HT-29 (cell line): ENCODE measurements at regions not wholly inside any gene's neighbourhood (a gene's known extent, or its start where the extent isn't known, plus 50 kb on each side); places are given as distances from the start of the nearest gene placed in this dataset.

ENCODE experiments used
- DNase-seq: peaks from one replicate; pipeline ENCODE4 v3.0.0-alpha.2; 2015; ENCODE audit warnings: low spot score

DNA sequence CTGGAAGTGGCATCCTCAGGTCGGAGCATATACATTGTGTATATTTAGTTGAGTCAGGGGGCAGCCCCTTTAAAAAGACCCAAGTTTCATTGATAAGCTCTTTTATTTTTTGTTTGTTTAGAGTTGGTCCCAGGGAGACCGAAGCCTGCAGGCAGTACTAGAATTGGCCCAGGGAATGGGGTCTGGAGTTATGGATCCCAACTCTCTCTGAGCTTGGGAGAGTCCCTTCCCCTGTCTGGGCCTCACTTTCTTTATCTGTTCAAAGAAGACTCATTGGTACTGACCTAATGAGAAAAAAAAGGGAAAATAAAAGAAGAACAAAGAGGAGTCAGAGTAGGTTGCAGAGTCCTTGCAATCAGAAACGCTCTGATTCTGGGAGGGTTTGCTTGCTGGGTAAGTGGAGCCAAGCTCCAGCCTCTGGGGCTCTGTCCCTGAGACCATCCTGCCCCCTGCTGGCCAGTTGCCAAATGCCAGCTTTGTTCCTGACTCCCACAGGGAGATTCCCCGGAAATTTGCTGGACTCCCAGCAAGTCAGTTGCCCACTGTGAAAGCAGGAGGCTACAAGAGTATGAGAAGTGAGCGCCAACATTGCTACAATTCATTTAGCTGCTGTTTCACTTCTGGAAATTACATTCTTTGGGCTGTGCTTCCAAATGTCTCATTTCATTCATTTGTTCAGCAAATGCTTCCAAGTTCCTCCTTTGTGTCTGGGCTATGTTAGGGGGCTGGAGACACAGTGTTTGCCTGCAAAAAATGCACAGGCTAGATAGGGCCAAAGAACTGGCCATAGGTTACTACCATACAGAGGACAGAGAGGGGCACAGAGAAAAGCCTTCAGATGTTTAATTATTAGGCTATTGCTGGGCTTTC is 156.2 kb downstream of the MELK start:
- DNase-seq: peak; percentile 67

DNA sequence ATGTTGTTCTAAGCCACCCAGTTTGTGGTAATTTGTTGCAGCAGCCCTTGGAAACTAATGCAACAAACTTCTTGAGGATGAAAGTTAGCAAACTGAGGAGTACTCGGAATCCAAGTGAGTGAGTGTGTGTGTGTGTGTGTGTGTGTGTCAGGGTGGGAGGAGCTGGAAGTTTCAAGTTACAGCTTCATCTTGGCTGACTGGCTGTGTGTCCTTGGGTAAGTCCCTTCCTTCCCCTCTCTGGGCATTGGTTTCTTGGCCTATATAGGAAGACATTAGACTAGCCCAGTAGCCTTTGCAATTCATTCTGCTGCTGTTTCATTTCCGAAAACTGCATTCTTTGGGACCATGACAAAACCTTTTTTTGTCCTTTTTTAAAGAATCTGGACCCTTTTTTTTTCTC is 157.2 kb downstream of the MELK start:
- no peak for DNase-seq

DNA sequence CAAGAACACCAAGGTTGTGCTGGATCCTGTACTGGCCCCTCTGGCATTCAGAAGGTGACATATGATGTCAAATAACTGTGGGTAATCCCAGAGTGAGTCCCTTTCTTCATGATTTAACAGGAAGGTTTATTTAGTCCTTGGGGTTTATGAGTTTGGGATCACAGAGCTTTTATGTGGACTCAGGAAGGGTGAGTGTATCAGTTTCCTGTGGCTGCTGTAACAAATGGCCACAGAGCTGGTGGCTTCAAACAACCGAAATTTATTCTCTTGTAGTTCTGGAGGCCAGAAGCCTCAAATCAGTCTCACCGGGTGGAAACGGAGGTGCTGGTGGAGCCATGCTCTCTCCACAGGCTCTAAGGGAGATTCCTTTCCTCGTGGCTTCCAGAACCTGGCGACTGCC is 157.7 kb downstream of the MELK start:
- DNase-seq: no peak

DNA sequence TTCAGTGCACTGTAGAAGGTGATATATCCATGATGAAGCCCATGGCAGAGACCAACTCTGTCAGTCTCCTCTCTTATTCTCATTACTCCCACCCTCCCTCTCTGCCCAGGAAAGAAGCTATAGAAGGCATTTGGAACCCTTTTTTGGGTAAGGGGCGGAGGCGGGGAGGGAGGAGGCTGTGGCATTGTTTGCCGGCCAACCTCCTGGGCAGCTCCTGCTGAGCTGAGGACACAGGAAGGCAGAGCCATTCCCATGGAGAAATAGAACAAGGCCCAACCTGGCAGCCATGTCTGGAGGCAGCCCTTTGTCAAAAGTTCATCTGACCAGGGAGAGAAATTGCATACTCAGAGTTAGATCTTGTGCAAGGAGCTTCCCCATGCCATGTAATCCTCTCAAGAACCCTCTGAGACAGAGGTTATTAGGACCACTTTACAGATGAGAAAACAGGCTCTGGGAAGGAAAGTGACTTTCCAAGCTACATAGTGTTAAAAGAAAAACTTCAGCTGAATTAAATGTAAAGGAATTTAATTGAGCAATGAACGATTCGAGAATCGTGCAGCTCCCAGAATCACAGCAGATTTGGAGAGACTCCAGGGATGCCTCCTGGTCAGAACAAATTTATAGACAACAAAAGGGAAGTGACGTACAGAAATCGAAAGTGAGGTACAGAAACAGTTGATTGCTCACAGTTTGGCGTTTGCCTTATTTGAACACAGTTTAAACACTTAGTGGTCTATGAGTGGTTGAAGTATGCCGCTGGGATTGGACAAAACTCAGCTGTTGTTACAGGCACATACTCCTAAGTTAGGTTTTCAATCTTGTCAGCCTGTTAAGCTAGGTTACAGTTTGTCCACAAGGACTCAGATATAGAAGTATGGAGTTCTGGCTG is 158.6 kb downstream of the MELK start:
- DNase-seq: no peak

DNA sequence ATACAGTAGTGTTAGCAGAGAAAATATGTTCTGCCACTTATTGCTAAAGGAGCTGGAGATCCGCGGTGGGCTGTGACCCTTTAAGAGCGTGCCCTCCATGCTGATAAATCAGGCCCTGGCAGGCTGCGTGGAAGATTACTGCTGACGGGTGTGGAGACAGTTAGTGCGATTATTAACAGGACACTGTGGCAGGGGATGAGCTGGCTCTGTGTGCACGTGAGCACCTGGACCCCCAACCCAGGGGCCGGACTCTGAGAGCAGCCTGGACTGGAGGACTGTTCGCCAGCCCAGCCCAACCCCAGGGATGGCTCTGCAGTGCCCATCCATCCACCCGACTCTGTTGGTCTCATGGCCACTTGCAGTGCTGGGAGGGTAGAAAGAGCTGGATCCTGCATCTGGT is 162.0 kb downstream of the MELK start:
- no peak for DNase-seq

DNA sequence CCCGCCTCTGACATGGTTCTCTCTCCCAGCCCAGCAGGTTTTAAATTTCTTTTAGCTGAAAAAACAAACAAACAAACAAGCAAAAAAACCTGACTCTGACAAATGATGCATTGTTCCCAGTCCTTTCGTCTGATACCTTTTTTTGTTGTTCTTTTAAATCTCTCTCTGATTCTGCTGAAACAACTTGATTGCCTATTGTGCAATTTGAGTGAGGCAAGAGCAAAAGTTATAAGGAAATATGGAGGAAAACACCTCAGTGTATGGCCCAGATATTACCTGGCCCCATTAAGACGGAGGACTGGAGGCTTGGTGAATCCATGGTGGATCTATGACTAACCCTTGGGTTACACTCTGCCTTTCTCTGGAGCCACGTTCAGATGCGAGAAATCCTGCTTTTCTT is 164.0 kb downstream of the MELK start:
- no peak for DNase-seq

DNA sequence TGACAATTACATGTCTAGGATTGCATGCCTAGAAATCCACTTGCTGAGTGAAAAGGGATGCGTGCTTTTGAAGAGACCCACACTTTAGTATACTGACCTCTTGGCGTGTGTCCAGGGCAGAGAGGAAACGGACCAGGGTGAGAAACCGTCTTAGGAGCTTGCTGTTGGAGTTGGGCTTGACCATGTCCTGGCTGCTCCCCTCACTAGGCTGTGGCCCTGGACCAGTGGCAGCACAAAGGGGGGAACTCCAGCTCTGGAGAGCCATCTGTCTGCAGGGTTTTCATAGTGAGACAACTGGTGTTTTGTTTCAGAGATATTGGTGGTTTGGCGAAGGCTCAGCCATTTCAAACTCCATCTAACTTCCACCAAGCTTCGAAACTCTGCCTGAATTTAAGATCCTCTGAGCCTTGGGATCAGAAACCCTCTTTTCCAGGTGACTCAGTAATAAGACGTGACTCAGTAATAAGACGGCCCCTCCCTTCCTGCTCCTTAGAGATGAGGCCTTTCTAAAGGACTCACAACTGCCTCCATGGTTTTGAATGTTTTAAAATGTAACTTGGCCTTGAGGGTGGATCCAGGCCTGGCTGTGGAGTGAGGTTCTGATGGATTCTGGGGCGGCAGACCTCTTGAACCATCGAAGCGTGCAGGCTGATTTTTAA is 165.8 kb downstream of the MELK start:
- no peak for DNase-seq

DNA sequence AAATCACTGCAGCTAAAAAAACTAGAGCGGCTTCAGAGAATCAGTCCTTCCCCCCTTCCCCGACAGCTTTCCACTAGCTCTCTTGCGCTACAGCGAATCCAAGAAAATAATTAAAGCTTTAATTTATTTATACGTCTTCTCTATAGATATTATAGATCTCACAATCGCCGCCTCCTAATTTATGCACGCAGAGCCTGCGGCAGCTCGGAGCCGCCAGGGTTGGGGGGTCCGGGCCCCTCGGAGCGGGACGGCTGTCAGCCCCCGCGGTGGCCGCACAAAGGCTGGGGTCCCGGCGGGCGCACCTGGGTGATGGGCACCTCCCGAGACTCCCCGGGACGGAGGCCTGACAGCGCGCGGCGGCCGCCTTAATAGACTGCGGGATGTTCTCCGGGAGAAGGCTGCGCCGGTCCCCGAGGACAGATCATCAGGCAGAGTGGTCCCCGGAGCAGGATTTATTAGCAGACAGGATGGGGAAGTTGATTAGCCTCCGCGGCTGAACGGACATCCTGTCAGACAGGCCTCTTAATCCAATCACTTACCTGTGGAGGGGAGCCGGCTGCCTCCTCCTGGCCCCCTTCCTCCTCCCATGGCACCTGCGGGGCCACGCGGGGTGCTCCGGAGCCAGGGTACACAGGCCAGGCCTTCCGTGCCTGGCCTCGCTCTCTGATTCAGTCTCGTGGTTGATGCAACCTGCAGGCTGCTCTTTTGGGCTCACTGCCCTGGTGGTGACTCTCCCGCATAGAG is 166.8 kb downstream of the MELK start:
- DNase-seq: no peak

DNA sequence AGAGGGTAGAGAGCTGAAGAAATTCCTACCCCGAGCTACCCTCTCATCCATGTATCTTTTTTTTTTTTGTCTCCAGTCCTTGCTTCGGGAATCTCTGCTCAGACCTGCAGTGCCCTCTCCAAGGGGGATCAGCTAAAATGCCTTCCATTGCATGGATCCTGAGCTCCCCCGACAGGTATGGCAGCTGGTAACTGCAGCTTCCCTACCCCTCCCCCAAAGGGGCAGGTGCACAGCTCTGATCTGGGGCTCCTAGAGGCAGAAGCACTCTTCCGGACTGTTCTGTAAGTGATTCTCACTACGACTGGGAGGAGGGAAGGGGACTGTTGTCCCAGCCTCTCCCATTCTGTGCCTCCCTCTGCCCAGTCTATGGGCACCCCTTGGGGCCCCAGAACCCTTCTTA is 169.6 kb downstream of the MELK start:
- no peak for DNase-seq

DNA sequence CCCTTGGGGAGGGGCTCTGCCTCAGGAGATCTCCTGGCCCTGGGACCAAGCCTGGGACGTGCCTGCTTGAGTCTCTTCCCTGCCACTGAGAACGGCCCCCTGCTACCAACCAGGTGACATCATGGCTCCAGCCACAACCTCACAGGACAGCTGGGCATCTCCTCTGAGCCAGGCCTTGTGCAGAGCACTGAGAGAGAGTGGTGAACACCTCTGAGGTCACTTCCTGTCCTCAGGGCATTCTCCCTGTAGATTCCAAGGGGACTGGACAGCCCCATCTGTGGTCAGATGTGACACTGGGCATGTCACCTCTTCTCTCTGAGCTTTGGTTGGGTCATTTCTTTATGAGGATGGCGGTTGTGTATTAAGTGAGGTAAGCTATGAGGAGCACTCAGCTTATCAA is 172.0 kb downstream of the MELK start:
- DNase-seq: no peak

DNA sequence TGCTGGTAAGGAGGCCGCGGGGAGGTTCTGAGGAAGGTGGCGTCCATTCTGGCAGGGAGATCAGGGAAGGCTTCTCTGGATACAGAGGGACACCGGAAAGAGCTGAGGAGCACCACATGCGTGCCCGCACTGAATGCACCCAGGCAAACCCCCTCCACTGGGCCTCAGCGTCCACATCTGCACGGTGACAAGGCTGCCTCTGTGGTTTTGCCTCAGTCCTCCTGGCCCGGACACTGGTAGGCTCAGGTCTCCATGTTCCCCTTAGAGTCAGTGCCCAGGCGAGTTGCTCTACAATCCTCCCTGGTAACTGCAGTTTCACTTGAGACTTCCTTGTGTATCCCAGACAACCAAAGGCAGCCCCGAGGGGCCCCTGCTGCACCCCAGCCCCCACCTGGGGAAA is 173.3 kb downstream of the MELK start:
- DNase-seq: no peak

DNA sequence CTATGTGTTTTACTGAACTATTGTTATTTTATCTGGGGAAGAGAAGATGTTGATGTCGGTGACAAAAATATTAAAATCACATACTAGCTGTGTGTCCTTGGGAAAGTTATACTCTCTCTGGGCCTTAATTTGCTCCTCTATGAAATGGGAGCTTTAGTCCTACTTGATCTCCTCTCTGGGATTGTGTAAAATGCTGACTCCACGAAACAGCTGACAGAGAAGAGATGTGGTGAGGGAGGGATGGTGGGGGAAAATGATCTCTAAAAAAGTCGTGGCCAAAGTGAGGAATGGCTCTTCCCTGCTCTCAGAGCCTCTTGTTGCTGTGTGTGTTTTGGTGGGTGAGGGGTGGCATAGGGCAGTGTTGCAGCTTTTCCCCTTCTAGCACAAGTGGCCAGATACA is 173.7 kb downstream of the MELK start:
- no peak for DNase-seq

DNA sequence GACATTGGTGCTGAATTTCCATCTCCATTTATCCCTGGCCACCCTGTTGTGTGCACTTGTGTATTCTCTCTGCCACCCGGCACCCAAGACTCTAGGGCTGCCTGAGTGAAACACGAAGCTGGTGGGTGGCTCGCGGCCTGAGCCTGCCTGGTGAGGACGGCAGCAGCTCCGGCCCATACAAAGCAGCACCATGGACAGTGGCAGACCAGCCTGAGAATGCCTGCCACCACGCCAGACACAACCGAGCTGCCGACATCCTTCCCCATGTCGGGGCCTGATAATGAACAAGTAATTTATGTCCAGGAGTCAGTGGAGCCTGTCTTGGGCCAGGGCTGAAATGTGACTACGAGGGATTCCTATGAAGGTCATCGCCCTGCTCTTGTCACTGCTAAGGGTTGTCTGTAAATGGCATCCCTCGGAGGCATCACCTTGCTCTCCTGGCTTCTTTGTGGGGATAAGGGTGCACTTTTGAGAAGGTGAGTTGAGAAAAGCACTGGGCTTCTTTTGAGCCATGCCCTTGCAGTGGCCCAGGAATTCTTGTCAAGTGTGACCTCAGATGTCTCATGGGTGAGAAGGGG is 175.7 kb downstream of the MELK start:
- peak; percentile 23 for DNase-seq

DNA sequence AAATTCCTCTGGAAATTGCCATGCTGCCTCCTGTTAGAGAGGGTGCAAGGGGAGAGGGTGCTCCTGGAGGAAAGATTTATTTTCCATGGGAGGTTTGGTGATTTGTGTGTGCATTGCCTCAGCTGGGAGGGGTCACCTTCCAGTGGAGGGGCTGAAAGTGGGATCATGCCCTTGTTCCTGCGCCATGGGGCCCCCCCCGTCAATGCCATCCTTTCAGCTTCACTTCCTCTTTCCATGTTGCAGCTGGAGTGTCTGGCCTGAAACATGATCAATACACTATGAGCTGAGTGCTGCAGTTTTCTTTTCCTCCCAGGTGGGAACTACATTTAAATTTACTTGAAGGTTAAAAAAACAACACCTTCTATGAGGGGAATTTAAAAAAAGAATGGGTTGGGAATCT is 176.8 kb downstream of the MELK start:
- no peak for DNase-seq

DNA sequence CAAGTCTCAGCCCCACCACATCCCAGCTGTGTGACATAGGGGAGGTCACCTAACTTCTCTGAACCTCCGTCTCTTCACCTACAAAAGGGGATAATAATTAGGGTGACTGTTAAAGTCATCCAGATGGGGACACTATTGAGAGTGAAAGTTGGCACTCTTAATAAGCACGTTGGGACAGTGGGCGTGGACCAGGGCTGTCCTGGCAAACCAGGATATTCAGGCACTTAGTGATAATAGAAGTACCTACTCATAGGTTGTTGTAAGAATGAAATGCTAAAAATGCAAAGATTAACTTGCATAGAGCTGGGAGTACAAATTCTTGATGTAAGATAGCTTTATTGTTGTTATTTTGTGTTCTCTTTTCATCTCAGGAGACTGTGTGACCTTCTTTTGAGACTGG is 177.9 kb downstream of the MELK start:
- DNase-seq: no peak

DNA sequence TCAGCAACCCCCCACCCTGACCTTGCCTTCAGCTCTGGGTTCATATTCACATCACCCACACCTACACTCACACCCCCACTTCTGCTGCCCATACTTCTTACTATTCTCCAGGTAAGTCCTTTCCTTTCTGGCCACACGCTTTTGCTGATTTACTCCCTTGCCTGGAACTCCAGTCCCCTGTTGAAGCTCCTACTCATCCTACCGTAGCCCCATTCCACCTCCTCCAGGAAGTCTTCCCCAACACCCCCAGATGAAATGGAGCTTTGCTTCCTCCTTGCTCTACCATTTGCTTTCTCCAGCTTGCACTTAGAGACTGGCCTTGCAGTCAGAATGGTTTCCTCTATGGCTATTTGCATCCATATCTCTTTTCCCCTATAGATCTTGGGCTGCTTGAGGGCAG is 182.3 kb downstream of the MELK start:
- no peak for DNase-seq

DNA sequence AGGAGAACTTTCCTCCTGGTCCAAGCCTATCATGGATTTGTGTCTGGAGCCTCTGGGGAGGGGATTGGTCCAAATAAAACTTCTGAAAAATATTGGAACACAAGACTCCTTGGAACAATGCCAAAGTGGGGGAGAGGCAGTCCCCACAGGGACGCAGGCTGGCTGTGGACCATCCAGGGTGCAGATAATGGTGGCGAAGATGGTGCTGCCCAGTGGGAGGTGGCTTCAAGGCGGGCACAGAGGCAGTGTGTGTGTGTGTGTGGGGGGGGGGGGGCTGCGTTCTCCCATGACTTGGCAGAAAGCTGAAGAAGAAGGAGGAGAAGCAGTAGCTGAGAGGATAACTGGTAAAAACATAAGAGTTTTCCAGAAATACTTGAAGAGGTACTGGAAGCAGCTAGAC is 186.4 kb downstream of the MELK start:
- no peak for DNase-seq

DNA sequence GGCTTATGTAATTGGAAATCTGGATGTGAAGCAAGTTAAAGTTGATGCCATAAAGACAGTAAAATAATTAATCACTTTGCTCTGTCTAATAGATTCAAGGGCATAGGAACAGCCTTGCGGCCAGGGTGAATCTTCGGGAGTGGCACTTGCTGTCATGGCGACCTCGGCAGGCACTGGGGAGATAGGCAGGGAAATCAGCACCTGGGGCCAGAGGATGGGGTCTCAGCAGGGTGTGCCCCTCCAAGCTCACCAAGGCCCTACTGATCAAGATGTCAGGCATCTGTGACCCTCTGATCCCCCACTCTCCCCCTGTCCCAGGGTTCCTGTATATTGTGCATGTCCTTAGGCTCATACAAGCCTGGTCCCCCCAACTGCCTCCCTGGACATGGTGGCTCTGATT is 187.3 kb downstream of the MELK start:
- no peak for DNase-seq

DNA sequence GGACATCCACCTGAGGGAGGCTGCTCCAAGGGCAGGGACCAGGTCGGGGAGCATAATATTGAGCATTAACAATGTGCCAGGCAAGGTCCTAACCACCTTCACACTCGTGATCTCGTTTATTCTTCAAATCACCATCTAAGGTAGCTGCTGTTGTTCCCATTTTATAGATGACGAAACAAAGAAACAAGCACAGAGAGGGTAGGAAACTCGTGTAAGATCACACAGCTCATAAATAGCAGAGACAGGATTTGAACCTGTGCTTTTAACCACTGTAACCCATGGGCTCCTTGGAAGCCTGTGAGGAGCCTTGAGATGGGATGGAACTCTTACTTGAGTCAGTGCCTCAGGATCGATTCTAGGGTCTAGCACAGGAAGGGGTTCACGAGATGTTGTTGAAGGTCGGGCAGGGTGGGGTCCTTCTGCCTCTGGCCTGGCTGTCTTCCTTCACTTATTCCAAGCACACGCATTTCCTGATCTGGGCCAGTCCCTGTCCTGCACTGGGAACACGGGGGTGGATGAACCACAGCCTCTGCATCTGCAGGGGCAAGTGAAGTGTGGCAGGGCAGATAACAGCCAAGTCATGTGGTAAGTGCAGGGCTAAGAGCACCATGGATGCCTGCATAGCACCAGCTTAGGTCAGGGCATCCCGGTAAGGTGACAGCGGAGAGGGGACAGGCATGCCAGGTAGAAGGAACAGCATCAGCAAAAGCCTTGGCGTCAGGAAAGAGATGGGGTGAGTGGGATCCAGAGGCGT is 188.1 kb downstream of the MELK start:
- DNase-seq: no peak

DNA sequence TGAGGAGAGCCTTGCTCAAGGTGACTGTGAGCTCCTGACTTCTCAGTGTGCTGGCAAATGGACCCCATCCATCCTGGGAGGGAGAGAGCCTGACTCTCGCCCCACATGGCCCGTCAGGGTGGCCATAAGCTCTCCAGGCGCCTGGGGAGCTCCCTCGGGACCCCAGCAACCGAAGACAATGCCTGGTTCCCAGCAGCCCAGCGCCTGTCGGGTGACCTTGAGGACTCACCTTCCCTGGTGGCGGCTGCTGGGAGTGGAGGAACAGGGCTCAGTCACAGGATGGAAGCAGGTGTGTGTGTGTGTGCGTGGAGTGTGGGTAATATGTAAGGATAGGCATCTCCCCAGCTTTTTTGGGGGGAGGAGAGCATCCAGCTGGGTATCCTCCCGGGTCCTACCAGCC is 190.3 kb downstream of the MELK start:
- no peak for DNase-seq

DNA sequence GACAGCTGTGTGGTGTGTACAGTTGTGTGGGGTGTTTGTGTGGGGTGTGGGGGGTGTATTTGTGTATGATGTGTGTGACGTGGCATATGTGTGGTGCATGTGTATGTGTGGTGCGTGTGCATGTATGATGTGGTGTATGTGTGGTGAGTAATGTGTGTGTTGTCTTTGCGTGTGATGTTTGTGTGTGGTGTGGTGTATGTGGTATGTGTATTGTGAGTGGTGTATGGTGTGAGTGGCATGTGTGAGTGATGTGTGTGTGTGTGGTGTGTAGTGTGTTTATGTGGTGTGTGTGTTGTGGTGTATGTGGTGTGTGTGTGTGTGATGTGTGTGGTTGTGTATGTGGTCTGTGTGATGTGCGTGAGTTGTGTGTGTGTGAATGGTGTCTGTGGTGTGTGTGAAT is 191.1 kb downstream of the MELK start:
- no peak for DNase-seq
